KMS-11 (cell line): ENCODE measurements at regions not wholly inside any gene's neighbourhood (a gene's known extent, or its start where the extent isn't known, plus 50 kb on each side); places are given as distances from the start of the nearest gene placed in this dataset.

ENCODE experiments used
- H2AFZ ChIP-seq: fragments of 200-600 bp; sonication (generic); 2 replicates; pipeline ENCODE4 v1.6.1; 2016; ENCODE audit warnings: antibody characterized with exemption, mixed run types, low read depth
- H3K27ac ChIP-seq: fragments of 200-600 bp; sonication (generic); 2 replicates; pipeline ENCODE4 v1.6.1; 2016; ENCODE audit warnings: mild to moderate bottlenecking, mixed run types
- H3K27me3 ChIP-seq: fragments of 200-600 bp; sonication (generic); 2 replicates; pipeline ENCODE4 v1.6.1; 2017; ENCODE audit warnings: mild to moderate bottlenecking, low read depth, mixed run types, moderate library complexity; ENCODE audit not compliant: insufficient read depth
- H3K36me3 ChIP-seq: fragments of 200-600 bp; sonication (generic); 2 replicates; pipeline ENCODE4 v1.6.1; 2017; ENCODE audit warnings: mild to moderate bottlenecking, mixed run types; ENCODE audit not compliant: insufficient read depth
- H3K4me1 ChIP-seq: fragments of 200-600 bp; sonication (generic); 2 replicates; pipeline ENCODE4 v1.6.1; 2016; ENCODE audit warnings: mild to moderate bottlenecking, low read depth, mixed run types; ENCODE audit not compliant: poor library complexity, severe bottlenecking
- H3K4me2 ChIP-seq: fragments of 200-600 bp; sonication (generic); 2 replicates; pipeline ENCODE4 v1.7.0; 2016; ENCODE audit warnings: mild to moderate bottlenecking, mixed run types
- H3K4me3 ChIP-seq: fragments of 200-600 bp; sonication (generic); IDR thresholded peaks from 2 replicates; pipeline ENCODE4 v1.6.1; 2017; ENCODE audit warnings: low read depth, low read length, mixed read lengths; ENCODE audit not compliant: insufficient read depth
- H3K79me2 ChIP-seq: fragments of 200-600 bp; sonication (generic); 2 replicates; pipeline ENCODE4 v1.6.1; 2016; ENCODE audit warnings: low read depth, mixed run types; ENCODE audit not compliant: insufficient read depth
- H3K9ac ChIP-seq: fragments of 200-600 bp; sonication (generic); 2 replicates; pipeline ENCODE4 v1.6.1; 2016; ENCODE audit warnings: mild to moderate bottlenecking, mixed run types
- H4K20me1 ChIP-seq: fragments of 200-600 bp; sonication (generic); 2 replicates; pipeline ENCODE4 v1.6.1; 2016; ENCODE audit warnings: mild to moderate bottlenecking, mixed run types; ENCODE audit not compliant: insufficient read depth
- CTCF ChIP-seq: fragments of 200-600 bp; sonication (generic); conservative IDR thresholded peaks from 2 replicates; pipeline ENCODE4 v1.6.1; 2017; ENCODE audit warnings: low read depth, mild to moderate bottlenecking, antibody characterized with exemption, low read length, moderate library complexity, mixed read lengths

GRCh38 chr16:51298800-51299199, 147.7 kb upstream of the SALL1 start:
- no peaks in the 10 kb centered on the region for H3K79me2 ChIP-seq
- no peaks in the 10 kb centered on the region for H3K27me3 ChIP-seq
- H3K27ac ChIP-seq, result no peak overlapping the region
- no peaks in the 10 kb centered on the region for H3K36me3 ChIP-seq
- no peak overlapping the region for H3K9ac ChIP-seq
- H3K4me1 ChIP-seq, result no peaks in the 10 kb centered on the region
- H2AFZ ChIP-seq, result no peak overlapping the region
- no peak for TF ChIP-seq CTCF
- H3K4me2 ChIP-seq, result no peak overlapping the region
- no peaks in the 10 kb centered on the region for H4K20me1 ChIP-seq
- H3K4me3 ChIP-seq, result no peak overlapping the region

- Histone ChIP-seq H3K36me3 (no peaks in the 10 kb centered on the region), H3K27me3 (no peaks in the 10 kb centered on the region), H3K27ac (no peak overlapping the region), H3K79me2 (no peaks in the 10 kb centered on the region), H3K4me1 (no peaks in the 10 kb centered on the region), H4K20me1 (no peaks in the 10 kb centered on the region), H2AFZ (no peak overlapping the region), H3K4me2 (no peak overlapping the region), H3K4me3 (no peak overlapping the region), H3K9ac (no peak overlapping the region)
- no peak for TF ChIP-seq CTCF
These were observed 139.6 kb upstream of the SALL1 start for GRCh38 chr16:51290442-51291285.

- Histone ChIP-seq H3K79me2 (no peaks in the 10 kb centered on the region), H2AFZ (no peak overlapping the region), H3K4me2 (no peak overlapping the region), H3K4me3 (no peak overlapping the region), H3K27me3 (no peaks in the 10 kb centered on the region), H3K9ac (no peak overlapping the region), H3K27ac (no peak overlapping the region), H3K36me3 (no peaks in the 10 kb centered on the region), H4K20me1 (no peaks in the 10 kb centered on the region), H3K4me1 (no peaks in the 10 kb centered on the region)
- no peak for TF ChIP-seq CTCF
These were observed 138.3 kb upstream of the SALL1 start for GRCh38 chr16:51289336-51289735.

GRCh38 chr16:51287121-51287755, 136.2 kb upstream of the SALL1 start:
- no peaks in the 10 kb centered on the region for H3K4me1 ChIP-seq
- H3K79me2 ChIP-seq, result no peaks in the 10 kb centered on the region
- no peaks in the 10 kb centered on the region for H3K27me3 ChIP-seq
- no peak overlapping the region for H3K9ac ChIP-seq
- H3K4me2 ChIP-seq, result no peak overlapping the region
- no peak overlapping the region for H2AFZ ChIP-seq
- no peaks in the 10 kb centered on the region for H3K36me3 ChIP-seq
- H4K20me1 ChIP-seq, result no peaks in the 10 kb centered on the region
- no peak for TF ChIP-seq CTCF
- no peak overlapping the region for H3K27ac ChIP-seq
- H3K4me3 ChIP-seq, result no peak overlapping the region
